GM12878 (cell line): ENCODE measurements at regions not wholly inside any gene's neighbourhood (a gene's known extent, or its start where the extent isn't known, plus 50 kb on each side); places are given as distances from the start of the nearest gene placed in this dataset.
"Not testable (repeated sequence)": the region's sequence is repeated elsewhere in the genome, so short reads cannot be mapped to it uniquely, and the experiment has no call there.

Experiments used
- ATAC-seq: fragments of 200-7000 bp; cut with Tn5 transposase; 3 replicates; pipeline ENCODE4 v1.9.1; 2020; ENCODE audit warnings: mild to moderate bottlenecking, moderate library complexity
- BruUV-seq: library from RNA; stranded (reverse); fragments of 400-500 nt; replicated peaks from 2 replicates; lab custom pipeline; 2021; lab: Mats Ljungman, UMichigan
- CTCF ChIA-PET: fragments of 300-600 bp; sonication (Branson Sonifier 250); formaldehyde crosslinking; extraction: SDS; loops from one replicate; lab custom pipeline; 2021; ENCODE audit warnings: inconsistent platforms; lab: Yijun Ruan, JAX
- POLR2A ChIA-PET: fragments of 350-600 bp; formaldehyde crosslinking; extraction: SDS; loops from one replicate; lab custom pipeline; 2021; ENCODE audit warnings: inconsistent platforms; lab: Charles Lee
- RAD21 ChIA-PET: fragments of 300-600 bp; sonication (Branson Sonifier 250); formaldehyde crosslinking; loops from one replicate; lab custom pipeline; 2023; ENCODE audit warnings: antibody characterized with exemption; ENCODE audit not compliant: unreplicated experiment; lab: Charles Lee
- SMC1A ChIA-PET: fragments of 300-600 bp; sonication (Branson Sonifier 250); formaldehyde crosslinking; loops from one replicate; lab custom pipeline; 2023; ENCODE audit not compliant: unreplicated experiment, uncharacterized antibody; lab: Charles Lee
- DNase-seq: peaks from one replicate; pipeline ENCODE4 v3.0.0-alpha.2; 2011; ENCODE audit warnings: low read depth, low spot score
- FAIRE-seq: peaks from 3 replicates; lab custom pipeline; 2011; peaks lifted over from hg19 to GRCh38; lab: Jason Lieb, UNC
- H2AFZ ChIP-seq: 2 replicates; pipeline ENCODE4 v1.6.0; 2011; ENCODE audit warnings: low read depth, low read length, control low read depth; ENCODE audit not compliant: control insufficient read depth
- H3K27ac ChIP-seq: 2 replicates; pipeline ENCODE4 v1.5.1; 2011; ENCODE audit warnings: control low read depth; ENCODE audit not compliant: control insufficient read depth, insufficient read depth
- H3K27me3 ChIP-seq, 2 experiments: replicated peaks in 1 of 2; 2 replicates each; pipeline versions ENCODE4 v1.6.0 to v1.6.1; 2011; ENCODE audit warnings: low read length in 1 of 2; ENCODE audit not compliant: control insufficient read depth in 2 of 2, insufficient read depth in 2 of 2
- H3K36me3 ChIP-seq, 2 experiments: 2 replicates each; pipeline ENCODE4 v1.5.1; 2011; ENCODE audit warnings: low read length in 1 of 2; ENCODE audit not compliant: control insufficient read depth in 2 of 2, insufficient read depth in 2 of 2
- H3K4me1 ChIP-seq: 2 replicates; pipeline ENCODE4 v1.6.1; 2011; ENCODE audit warnings: mild to moderate bottlenecking, low read length, moderate library complexity, mixed read lengths; ENCODE audit not compliant: control insufficient read depth, insufficient read depth
- H3K4me2 ChIP-seq: 2 replicates; pipeline ENCODE4 v1.6.0; 2011; ENCODE audit warnings: control low read depth; ENCODE audit not compliant: control insufficient read depth, insufficient read depth
- H3K4me3 ChIP-seq: fragments of 200-600 bp; sonication (generic); 2 replicates; pipeline ENCODE4 v1.5.1; 2016
- H3K79me2 ChIP-seq: 2 replicates; pipeline ENCODE4 v1.6.0; 2011; ENCODE audit warnings: low read length; ENCODE audit not compliant: control insufficient read depth, insufficient read depth
- H3K9ac ChIP-seq: 2 replicates; pipeline ENCODE4 v1.8.0; 2011; ENCODE audit warnings: low read length, control low read depth, mixed read lengths; ENCODE audit not compliant: control insufficient read depth, insufficient read depth
- H3K9me3 ChIP-seq: replicated peaks from 3 replicates; pipeline ENCODE4 v1.5.1; 2011; ENCODE audit warnings: mild to moderate bottlenecking, low read length; ENCODE audit not compliant: control insufficient read depth, insufficient read depth
- H4K20me1 ChIP-seq: 2 replicates; pipeline ENCODE4 v1.6.0; 2011; ENCODE audit not compliant: control insufficient read depth, insufficient read depth
- CREM ChIP-seq: IDR thresholded peaks from 2 replicates; pipeline ENCODE4 v1.6.1; 2014; ENCODE audit warnings: antibody characterized with exemption, low read depth
- SP1 ChIP-seq: IDR thresholded peaks from one replicate; pipeline ENCODE4 v1.6.1; 2011; ENCODE audit warnings: low read depth, low read length
- SUZ12 ChIP-seq: fragments of 200-600 bp; sonication (generic); IDR thresholded peaks from one replicate; pipeline ENCODE4 v1.6.1; 2018; ENCODE audit warnings: antibody characterized with exemption, mild to moderate bottlenecking; ENCODE audit not compliant: unreplicated experiment
- WGBS: methylation state at CpG from one replicate; pipeline ENCODE4 v1.1.6; 2016; ENCODE audit warnings: low lambda C conversion rate; ENCODE audit not compliant: insufficient replicate concordance, insufficient coverage; ENCODE audit errors: missing lambda C conversion rate; 5-methylcytosine and 5-hydroxymethylcytosine counted together
- in situ Hi-C: fragments of 300-500 bp; cut with MboI; formaldehyde crosslinking; loops from 9 replicates; pipeline ENCODE4 v1.14.3; 2018; ENCODE audit warnings: mixed read lengths
- intact Hi-C: fragments of 100-400 bp; cut with micrococcal nuclease; formaldehyde crosslinking; loops from one replicate; pipeline ENCODE4 v1.14.2; 2022; ENCODE audit not compliant: unreplicated experiment
- TF ChIP-seq, protein P1 (sequence below): IDR thresholded peaks from 2 replicates; pipeline ENCODE4 v1.6.1; 2011; ENCODE audit warnings: mild to moderate bottlenecking, low read depth, low read length, moderate library complexity; ENCODE audit not compliant: insufficient replicate concordance

DNA sequence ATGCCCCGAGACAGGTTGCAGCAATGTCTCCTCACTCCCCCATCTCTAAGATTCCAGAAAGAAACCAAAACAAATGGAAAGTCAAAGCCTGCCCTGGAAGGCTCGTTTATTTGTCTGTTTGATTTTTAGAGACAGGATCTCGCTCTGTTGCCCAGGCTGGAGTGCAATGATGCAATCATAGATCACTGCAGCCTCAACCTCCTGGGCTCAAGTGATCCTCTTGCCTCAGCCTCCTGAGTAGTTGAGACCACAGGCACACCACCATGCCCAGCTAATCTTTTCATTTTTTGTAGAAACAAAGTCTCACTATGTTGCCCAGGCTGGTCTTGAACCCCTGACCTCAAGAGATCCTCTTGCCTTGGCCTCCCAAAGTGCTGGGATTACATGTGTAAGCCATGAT, 78.8 kb upstream of the IFNAR2 start:
- H3K27me3 ChIP-seq, H2AFZ ChIP-seq, H3K9ac ChIP-seq, H3K27ac ChIP-seq, DNase-seq, BruUV-seq, in situ Hi-C loops, H3K4me3 ChIP-seq, H3K79me2 ChIP-seq, H3K4me1 ChIP-seq, H4K20me1 ChIP-seq, H3K36me3 ChIP-seq, POLR2A ChIA-PET, SMC1A ChIA-PET, ATAC-seq, H3K9me3 ChIP-seq, FAIRE-seq, RAD21 ChIA-PET, intact Hi-C loops, CTCF ChIA-PET, H3K4me2 ChIP-seq: not testable (repeated sequence)
- 25% methylated on average over 3 of the region's 3 CpGs for WGBS

DNA sequence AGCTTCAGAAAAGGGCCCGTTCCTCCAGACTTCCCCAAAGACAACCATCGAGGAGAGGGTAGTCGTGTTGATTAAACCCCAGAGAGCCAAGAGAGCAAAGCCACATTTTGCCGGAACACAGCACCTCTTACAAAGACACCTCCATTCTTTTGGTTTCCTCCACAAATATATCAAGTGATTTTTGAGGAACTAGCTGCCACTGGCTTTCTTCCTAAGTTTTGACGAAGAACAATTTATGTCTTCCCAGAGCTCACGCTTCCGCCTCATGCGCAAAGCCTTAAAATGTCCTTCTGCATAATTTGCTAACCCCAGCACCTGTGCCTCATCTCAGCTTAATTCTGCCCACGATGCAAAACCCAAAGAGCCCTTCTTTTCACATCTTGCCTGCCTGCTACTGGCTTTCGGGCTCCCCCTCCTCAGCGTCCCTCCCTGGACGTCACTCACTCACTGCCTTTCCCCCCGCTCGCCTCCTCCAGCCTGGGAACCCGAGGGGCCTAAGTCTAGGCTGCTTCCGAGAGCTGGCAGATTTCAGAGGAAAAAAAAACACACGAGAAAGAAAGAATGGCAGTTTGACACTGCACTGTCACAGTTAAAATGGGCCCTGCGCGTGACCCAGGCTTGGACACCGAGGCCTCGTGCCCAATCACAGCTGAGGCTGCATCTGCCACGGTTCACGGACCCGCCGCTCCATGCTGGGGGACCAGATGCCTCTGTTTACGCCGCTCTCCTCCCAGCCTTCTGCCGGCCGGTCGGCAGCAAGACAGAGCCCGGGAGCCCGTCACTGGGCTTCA, 77.6 kb upstream of the IFNAR2 start:
- no TSS peak for BruUV-seq
- H3K36me3 ChIP-seq: no peaks in the 10 kb centered on the region
- in situ Hi-C loops: no loop called here
- FAIRE-seq (no peak), DNase-seq (no peak), ATAC-seq (no peak)
- no peak overlapping the region for H3K4me2 ChIP-seq
- ChIA-PET RAD21 (no interaction called here), POLR2A (no interaction called here), CTCF (interaction anchor here (0.6 to 1.9 kb wide), 2 partner anchors 8 to 1963 kb away, joined by 3 to 4 read pairs; no protein-coding TSS in a partner anchor), SMC1A (no interaction called here)
- 44% methylated on average over 30 of the region's 32 CpGs for WGBS
- intact Hi-C loops: no loop called here
- H4K20me1 ChIP-seq: no peaks in the 10 kb centered on the region
- no peak overlapping the region for H3K27ac ChIP-seq
- TF ChIP-seq CREM: no peak
- TF ChIP-seq, protein P1, sequence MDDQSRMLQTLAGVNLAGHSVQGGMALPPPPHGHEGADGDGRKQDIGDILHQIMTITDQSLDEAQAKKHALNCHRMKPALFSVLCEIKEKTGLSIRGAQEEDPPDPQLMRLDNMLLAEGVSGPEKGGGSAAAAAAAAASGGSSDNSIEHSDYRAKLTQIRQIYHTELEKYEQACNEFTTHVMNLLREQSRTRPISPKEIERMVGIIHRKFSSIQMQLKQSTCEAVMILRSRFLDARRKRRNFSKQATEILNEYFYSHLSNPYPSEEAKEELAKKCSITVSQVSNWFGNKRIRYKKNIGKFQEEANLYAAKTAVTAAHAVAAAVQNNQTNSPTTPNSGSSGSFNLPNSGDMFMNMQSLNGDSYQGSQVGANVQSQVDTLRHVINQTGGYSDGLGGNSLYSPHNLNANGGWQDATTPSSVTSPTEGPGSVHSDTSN: no peak
- TF ChIP-seq SP1: no peak
- no peak for TF ChIP-seq SUZ12
- H3K4me1 ChIP-seq: no peaks in the 10 kb centered on the region
- no peaks in the 10 kb centered on the region for H3K9me3 ChIP-seq
- no peak overlapping the region for H3K9ac ChIP-seq
- no peak overlapping the region for H3K4me3 ChIP-seq
- H2AFZ ChIP-seq: no peak overlapping the region
- no peaks in the 10 kb centered on the region; a peak in 2 of 4 replicates for H3K27me3 ChIP-seq
- no peaks in the 10 kb centered on the region for H3K79me2 ChIP-seq
